HG03025 (cell line): ENCODE measurements at regions not wholly inside any gene's neighbourhood (a gene's known extent, or its start where the extent isn't known, plus 50 kb on each side); places are given as distances from the start of the nearest gene placed in this dataset.
"Not testable (repeated sequence)": the region's sequence is repeated elsewhere in the genome, so short reads cannot be mapped to it uniquely, and the experiment has no call there.

Experiments
- ATAC-seq: cut with Tn5 transposase; IDR thresholded peaks from one replicate; pipeline ENCODE4 v1.9.1; 2021; ENCODE audit warnings: mild to moderate bottlenecking, moderate library complexity; ENCODE audit not compliant: unreplicated experiment, low FRiP score

DNA sequence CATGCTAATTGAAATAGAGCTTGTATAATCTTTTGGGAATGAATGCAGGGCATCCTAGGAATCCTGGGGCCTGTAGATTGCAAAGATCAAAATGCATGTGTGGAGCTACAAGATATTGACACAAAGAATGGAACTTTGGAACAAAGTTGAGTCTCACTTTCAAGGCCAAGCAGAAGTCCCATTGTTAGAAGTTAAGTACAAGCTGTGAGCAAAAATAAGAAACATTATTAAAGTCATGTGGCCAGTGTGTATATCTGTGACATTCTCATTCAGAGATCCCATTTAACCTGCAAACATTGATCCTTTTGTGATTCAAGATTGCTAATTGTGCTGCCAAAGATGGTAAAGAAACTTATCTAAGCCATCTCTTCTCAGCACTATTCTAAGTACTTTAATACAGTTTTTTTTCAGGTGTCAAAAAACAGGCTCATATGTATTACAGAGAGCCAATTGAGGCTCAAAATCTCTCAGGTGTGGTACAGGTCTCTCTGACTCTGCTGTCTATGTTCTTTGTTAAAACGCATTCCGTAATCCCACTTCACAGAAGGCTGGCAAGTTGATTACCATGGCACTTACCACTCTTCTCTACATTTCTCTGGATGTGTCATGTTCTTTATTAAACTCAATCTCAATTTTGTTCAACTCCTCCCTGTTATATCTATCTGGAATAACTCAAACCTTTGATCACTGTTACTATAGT, 704.4 kb upstream of the NEGR1 start:
- no peak for ATAC-seq

DNA sequence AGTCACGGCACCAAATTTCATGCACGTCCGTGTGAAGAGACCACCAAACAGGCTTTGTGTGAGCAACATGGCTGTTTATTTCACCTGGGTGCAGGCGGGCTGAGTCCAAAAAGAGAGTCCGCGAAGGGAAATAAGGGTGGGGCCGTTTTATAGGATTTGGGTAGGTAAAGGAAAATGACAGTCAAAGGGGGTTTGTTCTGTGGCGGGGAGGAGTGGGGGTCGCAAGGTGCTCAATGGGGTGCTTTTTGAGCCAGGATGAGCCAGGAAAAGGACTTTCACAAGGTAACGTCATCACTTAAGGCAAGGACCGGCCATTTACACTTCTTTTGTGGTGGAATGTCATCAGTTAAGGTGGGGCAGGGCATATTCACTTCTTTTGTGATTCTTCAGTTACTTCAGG, 702.7 kb upstream of the NEGR1 start:
- not testable (repeated sequence) for ATAC-seq

DNA sequence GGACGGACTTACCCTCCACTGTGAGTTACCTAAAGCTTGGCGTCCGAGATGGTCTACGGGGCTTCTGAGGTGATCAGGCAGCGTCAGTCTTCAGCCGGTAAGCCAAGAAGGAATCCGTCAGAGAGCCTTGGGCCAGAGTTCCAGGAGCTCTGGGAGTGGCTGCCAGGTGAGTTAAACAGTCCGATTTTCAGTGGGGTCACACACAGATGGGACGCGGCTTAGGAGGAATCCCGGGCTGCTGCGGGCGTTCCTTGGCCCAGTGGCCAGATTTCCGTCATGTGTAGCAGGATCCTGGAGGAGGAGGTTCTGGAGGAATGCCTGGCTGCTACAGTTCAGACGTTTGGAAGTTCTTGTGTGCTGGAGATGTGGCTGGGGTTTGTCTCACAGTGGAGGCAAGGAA, 700.7 kb upstream of the NEGR1 start:
- ATAC-seq = not testable (repeated sequence)

DNA sequence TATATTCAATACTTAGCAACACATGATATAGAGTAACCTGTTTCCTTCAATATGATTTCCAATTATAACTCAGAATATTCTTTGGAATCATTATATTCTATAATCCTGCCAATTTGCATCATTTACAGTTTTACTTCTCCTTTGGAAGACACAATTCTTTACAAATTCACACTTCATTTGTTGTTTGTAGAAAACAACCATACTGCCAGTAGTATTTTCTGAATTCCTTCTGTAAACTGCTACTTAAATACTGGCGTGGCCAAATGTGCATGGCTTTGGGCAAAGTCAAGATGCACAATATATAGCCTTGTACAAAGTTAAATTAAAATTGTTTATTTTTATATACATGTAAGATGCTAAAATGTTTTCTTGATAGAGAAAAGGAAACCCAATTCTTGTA, 687.1 kb upstream of the NEGR1 start:
- no peak for ATAC-seq

DNA sequence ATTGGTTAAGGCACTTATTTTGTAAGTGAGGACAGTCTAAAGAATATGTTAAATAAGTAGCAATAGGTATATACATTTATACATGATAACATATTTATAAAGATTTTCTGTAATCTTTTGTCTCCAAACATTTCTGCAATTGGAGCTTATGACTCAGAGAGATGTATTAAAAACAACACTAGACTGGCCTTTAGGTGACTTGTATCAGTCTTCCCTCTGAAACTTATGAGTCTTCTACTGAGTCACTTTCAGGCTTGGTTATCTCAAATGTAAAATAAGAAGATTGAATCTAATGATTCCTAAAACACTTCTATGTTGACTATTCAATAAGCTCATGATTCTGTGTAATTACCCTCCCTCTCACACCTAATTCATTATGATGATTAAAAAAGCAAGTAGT, 672.6 kb upstream of the NEGR1 start:
- no peak for ATAC-seq

DNA sequence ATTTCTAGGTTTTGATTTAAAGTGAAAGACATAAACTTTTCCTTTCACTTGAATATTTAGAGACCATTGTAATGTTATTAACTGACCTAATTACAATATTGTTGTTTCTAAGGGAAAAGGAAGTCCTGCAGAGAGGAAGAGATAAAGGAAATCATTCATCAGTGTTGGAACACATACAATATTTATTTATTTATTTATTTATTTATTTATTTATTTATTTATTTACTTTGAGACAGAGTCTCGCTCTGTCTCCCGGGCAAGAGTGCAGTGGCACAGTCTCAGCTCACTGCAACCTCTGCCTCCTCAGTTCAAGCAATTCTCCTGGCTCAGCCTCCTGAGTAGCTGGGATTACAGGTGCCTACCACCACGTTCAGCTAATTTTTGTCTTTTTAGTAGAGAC, 668.6 kb upstream of the NEGR1 start:
- ATAC-seq = not testable (repeated sequence)

DNA sequence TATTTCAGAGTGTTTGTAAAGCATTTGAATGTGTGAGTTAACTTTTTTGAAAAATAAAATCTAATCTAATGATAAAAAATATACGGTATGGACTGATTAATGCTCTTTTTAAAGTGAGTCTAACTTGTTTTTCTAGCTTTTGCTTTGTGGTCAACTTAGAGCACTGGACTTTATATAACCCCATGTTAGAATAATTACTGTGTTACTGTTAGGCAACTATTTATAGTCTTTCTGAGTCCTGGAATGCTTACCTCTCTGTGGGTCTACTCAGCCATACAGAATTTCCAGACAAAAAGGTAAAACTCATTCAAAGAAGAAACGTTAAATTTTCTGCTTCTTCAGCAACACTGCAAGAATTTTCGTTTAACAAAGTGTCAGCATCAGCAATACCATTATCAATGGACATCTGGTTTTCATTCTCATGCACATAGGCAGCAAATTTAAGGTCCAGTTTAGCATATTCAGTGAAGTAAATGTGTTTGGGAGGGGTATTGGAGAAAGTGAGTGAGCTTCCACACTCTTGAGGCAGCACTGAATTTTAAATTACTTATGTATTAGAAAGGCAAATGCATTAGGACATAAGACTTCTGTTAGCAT, 664.7 kb upstream of the NEGR1 start:
- ATAC-seq = no peak

DNA sequence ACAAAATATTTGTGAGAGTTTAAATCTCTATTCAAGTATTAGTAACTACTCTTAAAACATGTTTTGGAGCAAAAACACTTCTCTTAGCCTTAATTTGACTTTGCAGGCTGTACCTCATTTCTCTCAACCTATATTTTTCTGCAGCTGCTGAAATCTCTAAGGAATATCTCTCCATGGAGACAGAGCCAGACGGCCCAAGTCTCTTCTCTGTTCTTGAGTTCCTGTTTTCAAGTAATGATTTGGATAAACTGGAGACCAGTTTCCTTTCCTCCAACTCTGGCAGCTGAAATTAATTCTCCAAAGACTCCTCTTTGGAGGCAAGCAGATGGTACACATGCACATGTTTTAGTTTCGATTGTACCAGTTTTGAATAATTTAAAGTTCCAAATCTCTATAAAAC, 659.7 kb upstream of the NEGR1 start:
- no peak for ATAC-seq

DNA sequence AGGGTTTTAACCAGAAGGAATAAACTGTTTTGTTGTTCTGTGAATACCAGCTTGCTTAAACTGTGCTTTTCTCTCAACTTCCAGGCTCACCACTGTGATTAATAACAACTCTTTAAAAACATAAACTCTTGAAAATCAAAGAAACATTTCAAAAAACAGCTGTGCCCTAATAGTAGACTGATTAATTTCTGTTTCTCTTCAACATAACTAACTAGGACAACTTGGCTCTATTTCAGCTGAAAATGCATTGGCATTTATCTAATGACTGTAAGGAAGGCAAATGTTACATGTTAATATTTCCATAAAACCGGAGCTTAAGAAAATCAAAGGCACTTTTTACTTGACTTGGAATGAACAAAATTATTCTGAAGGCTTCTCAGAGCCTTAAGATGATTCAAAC, 656.1 kb upstream of the NEGR1 start:
- no peak for ATAC-seq

DNA sequence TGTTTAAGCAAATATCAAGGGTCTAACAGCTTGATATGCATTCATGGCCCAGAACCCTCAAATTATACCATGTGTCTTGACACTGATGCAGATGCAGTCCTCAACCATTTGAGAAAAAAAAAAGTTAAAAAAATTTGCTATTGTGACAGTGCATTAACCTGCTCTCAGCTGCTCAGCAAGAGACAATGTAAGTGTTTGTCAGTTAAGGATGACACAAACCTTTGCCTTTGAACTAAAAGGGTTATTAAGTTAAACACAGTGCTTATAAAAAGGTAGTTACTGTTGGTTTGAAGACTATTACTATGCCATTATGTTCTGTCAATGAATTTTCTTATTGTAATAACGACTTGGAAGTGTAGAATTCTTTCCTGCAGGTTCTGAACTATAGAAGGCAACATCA, 655.6 kb upstream of the NEGR1 start:
- no peak for ATAC-seq

DNA sequence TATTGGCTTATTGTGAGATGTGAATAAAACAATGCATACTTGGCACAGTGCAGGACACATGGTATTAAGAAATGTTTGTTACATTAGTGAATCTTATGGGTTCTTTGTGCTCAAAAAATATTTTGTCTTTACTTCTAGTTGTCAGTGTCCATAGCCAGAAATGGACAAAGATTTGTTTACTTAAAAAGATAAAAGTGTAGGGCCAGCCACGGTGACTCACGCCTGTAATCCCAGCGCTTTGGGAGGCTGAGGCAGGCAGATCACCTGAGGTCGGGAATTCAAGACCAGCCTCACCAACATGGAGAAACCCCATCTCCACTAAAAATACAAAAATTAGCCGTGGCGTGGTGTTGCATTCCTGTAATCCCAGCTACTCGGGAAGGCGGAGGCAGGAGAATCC, 654.6 kb upstream of the NEGR1 start:
- no peak for ATAC-seq

DNA sequence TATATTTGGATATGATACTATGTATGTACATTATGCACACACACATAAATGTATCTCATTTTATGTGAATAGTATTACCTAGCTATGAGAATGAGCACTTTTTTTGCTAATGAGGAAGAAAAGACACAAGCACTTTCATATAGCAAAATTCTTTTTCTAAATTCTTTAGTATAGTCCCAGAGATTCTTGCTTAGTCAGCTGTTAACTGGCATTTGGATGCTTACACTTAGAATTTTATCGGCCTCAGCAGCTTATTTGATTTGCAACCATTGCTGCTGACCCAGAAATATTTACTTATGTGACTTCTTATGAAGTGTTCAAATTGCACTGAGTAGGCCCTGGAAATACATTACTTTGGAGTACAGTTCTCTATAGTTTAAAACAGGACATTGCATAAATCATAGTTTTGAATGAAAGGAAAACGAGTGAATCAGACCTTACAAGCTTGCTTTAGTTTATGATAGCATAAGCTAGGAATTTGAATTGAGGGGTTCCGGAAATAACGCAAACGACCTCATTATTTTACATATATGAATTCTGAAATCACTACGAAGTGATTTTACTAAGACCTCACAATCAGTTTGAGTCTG, 653.9 kb upstream of the NEGR1 start:
- no peak for ATAC-seq

DNA sequence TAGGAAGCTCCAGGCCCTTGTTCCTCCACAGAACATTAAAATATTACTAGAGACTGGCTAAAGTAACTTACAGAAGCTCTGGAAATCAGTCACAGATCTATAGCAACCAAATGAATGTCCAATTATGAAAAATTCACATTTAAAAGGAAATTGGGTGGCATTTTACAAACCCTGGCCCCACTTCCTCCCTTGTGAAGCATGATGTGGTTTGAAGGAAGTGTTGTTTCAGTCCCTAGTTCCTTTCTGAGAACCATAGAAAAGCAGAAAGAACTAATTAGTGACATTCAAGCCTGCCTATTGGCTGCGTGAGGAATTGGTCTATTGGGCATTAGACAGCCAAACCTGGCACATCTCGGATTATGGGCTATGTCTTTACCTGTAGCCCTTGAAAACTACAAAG, 649.7 kb upstream of the NEGR1 start:
- no peak for ATAC-seq

DNA sequence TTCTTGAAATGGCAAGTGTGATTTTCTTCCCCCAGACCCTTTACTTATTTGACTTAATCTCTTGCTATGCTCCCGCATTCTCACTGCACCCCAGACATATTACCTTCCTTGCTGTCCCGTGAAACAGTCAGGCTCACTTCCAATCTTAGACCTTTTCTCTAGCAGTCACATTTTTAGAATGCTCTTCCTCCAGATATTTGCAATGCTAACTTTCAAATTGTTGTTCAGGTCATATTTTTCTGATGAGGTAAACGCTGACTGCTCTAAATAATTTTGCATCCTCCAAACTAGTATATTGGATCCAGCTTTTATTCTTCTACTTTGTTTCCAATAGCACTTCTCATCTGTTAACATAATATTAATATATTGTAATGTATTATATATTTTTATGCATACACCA, 648.2 kb upstream of the NEGR1 start:
- ATAC-seq = no peak

DNA sequence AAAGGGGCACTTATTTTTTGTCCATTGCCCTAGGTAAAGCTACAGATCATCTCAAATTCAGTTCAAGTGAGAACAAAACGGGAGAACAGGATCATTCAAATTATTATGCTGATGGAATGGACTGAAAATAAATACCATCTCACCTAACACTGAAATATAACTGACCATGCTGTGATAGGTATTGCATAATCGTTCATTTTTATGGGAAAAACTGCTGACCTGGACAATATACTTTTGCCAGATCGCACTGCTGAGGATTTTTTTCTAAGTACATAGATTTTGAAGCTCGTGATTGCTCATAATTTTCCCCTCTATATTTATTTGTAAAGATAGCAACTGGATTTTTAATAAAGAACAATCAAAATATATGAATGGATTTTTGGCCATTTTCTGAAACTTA, 636.6 kb upstream of the NEGR1 start:
- ATAC-seq = no peak

DNA sequence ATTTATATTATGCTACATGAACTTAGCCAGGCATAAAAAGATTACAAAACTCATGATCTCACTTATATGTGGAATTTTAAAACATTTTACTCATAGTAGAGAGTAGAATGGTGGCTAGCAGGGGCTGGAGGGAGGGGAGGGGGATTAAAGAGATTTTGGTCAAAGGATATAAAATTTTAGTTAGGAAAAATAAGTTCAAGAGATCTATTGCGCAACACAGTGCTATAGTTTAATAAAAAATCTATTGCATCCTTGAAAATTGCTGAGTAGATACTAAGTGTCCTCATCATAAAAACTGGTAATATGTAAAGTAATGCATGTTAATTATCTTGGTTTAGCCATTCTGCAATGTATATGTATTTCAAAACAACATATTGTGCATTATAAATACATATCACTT, 635.6 kb upstream of the NEGR1 start:
- no peak for ATAC-seq

DNA sequence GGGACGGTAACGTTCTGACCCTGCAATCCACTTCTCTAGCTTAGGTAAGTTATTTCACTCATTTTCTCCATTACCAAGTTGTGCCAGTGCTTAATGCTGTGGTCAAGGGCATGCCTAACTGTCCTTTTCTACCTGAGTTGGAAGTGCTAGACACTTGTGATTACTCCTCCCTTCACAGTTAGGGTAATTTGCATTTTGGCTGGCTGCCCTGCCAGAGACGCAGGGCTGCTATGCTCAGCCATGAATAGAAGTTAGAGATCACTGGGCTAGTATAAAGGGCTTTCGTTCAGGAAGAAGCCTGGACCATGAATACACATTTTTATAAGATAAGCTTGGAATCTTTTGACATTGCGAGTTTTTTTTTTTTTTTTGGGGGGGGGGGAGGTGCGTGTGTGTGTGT, 633.2 kb upstream of the NEGR1 start:
- no peak for ATAC-seq

DNA sequence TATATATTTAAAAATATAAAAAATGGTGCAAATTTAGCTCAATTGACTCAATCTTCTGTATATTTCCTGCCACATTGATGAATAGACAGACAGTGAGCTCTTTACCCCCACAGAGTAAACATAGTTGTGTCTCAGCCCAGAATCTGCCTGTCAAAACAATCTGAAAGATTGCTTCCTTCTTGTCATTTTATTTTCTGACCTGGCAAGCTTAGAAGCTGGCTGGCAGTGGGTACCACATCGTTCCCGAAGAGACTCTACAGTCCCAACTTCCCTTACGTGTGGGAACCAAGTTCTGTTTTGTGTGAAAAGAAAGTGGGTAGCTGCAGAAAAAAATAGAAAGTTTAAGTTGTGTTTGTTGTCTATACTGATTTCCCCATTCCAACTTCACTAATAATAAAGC, 629.3 kb upstream of the NEGR1 start:
- no peak for ATAC-seq

DNA sequence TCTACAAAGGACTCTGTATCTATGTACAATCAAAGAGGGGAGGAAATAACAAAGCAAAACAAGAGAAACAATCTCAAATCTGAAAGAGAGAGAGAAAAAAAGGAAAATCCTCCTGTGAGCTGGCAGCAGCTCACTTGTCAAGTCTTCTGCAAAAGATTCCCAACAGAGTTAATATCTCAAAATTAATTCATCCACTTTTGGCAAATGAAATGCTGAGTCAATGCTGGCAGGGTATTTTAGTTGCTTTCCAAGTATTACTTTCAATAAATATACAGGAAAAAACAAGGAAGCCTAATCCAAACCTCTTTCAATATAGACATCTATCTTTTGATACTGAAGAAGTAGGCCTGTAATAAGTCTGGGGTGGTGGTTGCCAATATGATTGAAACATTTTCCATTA, 613.9 kb upstream of the NEGR1 start:
- ATAC-seq = no peak

DNA sequence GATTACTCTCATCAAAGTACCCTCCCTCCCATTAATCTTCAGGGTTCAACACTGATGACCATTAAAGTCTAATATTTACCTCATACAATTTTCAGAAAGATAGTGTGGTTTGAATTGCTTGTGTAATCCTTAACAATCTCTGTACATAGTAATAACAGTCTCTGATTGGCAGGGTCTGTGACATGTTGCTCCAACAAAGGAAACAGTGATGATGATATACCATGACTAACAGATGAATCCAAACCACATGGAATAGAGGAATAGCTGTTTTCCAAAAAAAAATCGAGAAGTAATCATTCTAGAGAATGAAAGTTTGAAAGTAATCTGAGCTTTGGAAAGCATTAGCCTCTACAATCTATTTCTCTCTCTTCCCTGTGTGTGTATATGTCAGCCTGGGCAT, 610.1 kb upstream of the NEGR1 start:
- no peak for ATAC-seq

DNA sequence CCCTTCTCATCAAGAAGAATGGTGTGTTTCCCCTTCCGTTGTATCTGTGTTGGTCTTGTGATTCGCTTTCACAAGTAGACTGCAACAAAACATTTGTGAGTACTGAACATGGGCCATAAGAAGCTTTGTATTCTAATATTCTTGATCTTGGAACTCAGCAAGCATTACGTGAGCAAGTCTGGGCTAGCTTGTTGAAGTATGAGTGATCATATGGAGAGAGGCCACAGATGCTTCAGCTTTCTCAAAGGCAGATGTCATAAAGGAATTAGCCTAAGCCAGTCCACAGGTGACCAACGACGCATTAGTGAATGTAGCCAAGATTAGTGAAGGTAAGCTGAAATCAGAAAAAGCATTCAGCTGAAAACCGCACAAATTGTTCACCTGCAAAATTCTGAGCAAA, 609.6 kb upstream of the NEGR1 start:
- ATAC-seq = no peak

DNA sequence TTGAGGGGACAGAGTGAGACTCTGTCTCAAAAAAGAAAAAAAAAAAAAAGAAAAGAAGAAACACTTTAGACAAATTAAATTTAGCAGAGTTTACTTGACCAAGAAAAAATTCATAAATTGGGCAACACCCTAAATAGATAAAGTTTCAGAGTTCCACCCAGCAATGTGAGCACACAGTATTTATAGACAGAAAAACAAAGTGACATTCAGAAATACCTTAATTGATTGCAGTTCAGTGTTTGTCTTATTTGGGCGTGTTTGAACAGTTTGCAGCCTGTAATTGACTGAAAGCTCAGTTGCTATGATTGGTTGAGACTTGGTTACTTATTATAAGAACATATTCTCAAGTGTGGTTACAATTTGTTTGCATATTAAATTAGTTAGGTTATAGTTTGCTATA, 603.5 kb upstream of the NEGR1 start:
- no peak for ATAC-seq
